ENCODE measurements at regions not wholly inside any gene's neighbourhood (a gene's known extent, or its start where the extent isn't known, plus 50 kb on each side); places are given as distances from the start of the nearest gene placed in this dataset.

DNA sequence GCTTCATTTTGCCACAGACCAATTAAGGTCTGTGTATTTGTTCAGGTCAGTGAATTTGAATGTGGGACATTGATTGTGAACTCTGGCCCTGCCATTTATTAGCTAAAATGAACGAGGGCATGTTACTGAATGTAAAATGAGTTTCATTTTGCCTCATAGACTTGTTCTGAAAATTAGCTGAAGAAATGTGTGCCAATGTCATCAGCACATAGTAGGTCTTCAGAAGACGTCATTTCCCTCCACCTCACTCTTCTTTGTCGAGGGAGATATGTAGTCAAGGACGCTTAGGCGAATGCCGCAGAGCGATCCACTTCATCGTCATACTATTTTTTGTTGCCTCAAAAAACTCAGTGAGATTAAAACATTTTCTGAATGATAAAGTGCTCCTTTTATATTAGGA is 291.7 kb downstream of the SMOC2 start:
- TF ChIP-seq, protein P1, sequence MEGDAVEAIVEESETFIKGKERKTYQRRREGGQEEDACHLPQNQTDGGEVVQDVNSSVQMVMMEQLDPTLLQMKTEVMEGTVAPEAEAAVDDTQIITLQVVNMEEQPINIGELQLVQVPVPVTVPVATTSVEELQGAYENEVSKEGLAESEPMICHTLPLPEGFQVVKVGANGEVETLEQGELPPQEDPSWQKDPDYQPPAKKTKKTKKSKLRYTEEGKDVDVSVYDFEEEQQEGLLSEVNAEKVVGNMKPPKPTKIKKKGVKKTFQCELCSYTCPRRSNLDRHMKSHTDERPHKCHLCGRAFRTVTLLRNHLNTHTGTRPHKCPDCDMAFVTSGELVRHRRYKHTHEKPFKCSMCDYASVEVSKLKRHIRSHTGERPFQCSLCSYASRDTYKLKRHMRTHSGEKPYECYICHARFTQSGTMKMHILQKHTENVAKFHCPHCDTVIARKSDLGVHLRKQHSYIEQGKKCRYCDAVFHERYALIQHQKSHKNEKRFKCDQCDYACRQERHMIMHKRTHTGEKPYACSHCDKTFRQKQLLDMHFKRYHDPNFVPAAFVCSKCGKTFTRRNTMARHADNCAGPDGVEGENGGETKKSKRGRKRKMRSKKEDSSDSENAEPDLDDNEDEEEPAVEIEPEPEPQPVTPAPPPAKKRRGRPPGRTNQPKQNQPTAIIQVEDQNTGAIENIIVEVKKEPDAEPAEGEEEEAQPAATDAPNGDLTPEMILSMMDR (IDR thresholded peaks at IDR 0.05; ENCODE audit: low read length), result no peak
- no peak for TF ChIP-seq EZH2 (optimal IDR thresholded peaks at IDR 0.05; ENCODE audit: low read depth, low read length)
